ACC112 (cell line): ENCODE measurements at regions not wholly inside any gene's neighbourhood (a gene's known extent, or its start where the extent isn't known, plus 50 kb on each side); places are given as distances from the start of the nearest gene placed in this dataset.
"Not testable (repeated sequence)": the region's sequence is repeated elsewhere in the genome, so short reads cannot be mapped to it uniquely, and the experiment has no call there.

Source experiments
- H2AFZ ChIP-seq: fragments of 200-600 bp; sonication (generic); one replicate; pipeline ENCODE4 v1.6.0; 2017; ENCODE audit warnings: antibody characterized with exemption, low read length; ENCODE audit not compliant: unreplicated experiment
- H3K27ac ChIP-seq: fragments of 200-600 bp; sonication (generic); 2 replicates; pipeline ENCODE4 v1.5.1; 2014; ENCODE audit warnings: low read depth, mild to moderate bottlenecking, antibody characterized with exemption, low read length, moderate library complexity
- H3K27me3 ChIP-seq: fragments of 200-600 bp; sonication (generic); 2 replicates; pipeline ENCODE4 v1.6.1; 2014; ENCODE audit warnings: mild to moderate bottlenecking, antibody characterized with exemption, low read length, moderate library complexity, mixed read lengths; ENCODE audit not compliant: insufficient read depth
- H3K36me3 ChIP-seq: fragments of 200-600 bp; sonication (generic); 2 replicates; pipeline ENCODE4 v1.6.1; 2016; ENCODE audit warnings: mild to moderate bottlenecking, antibody characterized with exemption, low read length, moderate library complexity, mixed read lengths; ENCODE audit not compliant: insufficient read depth
- H3K4me1 ChIP-seq: fragments of 200-600 bp; sonication (generic); one replicate; pipeline ENCODE4 v1.6.1; 2016; ENCODE audit warnings: low read length, mixed read lengths; ENCODE audit not compliant: insufficient read depth, unreplicated experiment, control insufficient read depth
- H3K4me3 ChIP-seq: fragments of 200-600 bp; sonication (generic); 2 replicates; pipeline ENCODE4 v1.5.1; 2014; ENCODE audit warnings: mild to moderate bottlenecking, low read depth, low read length
- H3K79me2 ChIP-seq: fragments of 200-600 bp; sonication (generic); one replicate; pipeline ENCODE4 v1.6.0; 2016; ENCODE audit warnings: low read length; ENCODE audit not compliant: control insufficient read depth, unreplicated experiment, insufficient read depth

GRCh38 chr3:63740116-63740515, 79.0 kb upstream of the C3orf49 start:
- no peaks in the 10 kb centered on the region for H3K36me3 ChIP-seq
- H3K27me3 ChIP-seq: peaks cover 9% of the 10 kb centered on the region; the same call in 1 of the 2 replicates
- H3K4me1 ChIP-seq: no peaks in the 10 kb centered on the region
- H3K4me3 ChIP-seq: no peak overlapping the region
- H3K79me2 ChIP-seq: no peaks in the 10 kb centered on the region
- H2AFZ ChIP-seq: no peak overlapping the region
- no peak overlapping the region for H3K27ac ChIP-seq

GRCh38 chr3:63744693-63745092, 74.4 kb upstream of the C3orf49 start:
- not testable (repeated sequence) for H3K36me3 ChIP-seq, H3K4me3 ChIP-seq, H3K4me1 ChIP-seq, H2AFZ ChIP-seq, H3K79me2 ChIP-seq, H3K27ac ChIP-seq
- H3K27me3 ChIP-seq: peaks cover 22% of the 10 kb centered on the region; the same call in 1 of the 2 replicates

- H3K27me3 ChIP-seq: peaks cover 22% of the 10 kb centered on the region; the same call in 1 of the 2 replicates
- no peak overlapping the region for H2AFZ ChIP-seq
- no peak overlapping the region for H3K27ac ChIP-seq
- H3K4me1 ChIP-seq: no peaks in the 10 kb centered on the region
- no peaks in the 10 kb centered on the region for H3K79me2 ChIP-seq
- H3K4me3 ChIP-seq: no peak overlapping the region
- H3K36me3 ChIP-seq: no peaks in the 10 kb centered on the region
These were observed 73.3 kb upstream of the C3orf49 start for GRCh38 chr3:63745757-63746156.

- no peaks in the 10 kb centered on the region for H3K36me3 ChIP-seq
- H3K79me2 ChIP-seq: no peaks in the 10 kb centered on the region
- H3K4me1 ChIP-seq: no peaks in the 10 kb centered on the region
- H2AFZ ChIP-seq: no peak overlapping the region
- peaks cover 21% of the 10 kb centered on the region; the same call in 1 of the 2 replicates for H3K27me3 ChIP-seq
- H3K27ac ChIP-seq: no peak overlapping the region
- H3K4me3 ChIP-seq: no peak overlapping the region
These were observed 72.9 kb upstream of the C3orf49 start for GRCh38 chr3:63746211-63746610.

GRCh38 chr3:63751459-63751858, 67.6 kb upstream of the C3orf49 start:
- Histone ChIP-seq H3K36me3 (no peaks in the 10 kb centered on the region), H3K79me2 (no peaks in the 10 kb centered on the region), H3K27me3 (peaks cover 31% of the 10 kb centered on the region), H3K4me1 (no peaks in the 10 kb centered on the region), H3K27ac (no peak overlapping the region), H2AFZ (no peak overlapping the region), H3K4me3 (no peak overlapping the region)

- Histone ChIP-seq H3K79me2 (no peaks in the 10 kb centered on the region), H3K4me1 (no peaks in the 10 kb centered on the region), H3K27me3 (peaks cover 26% of the 10 kb centered on the region), H3K4me3 (no peak overlapping the region), H2AFZ (no peak overlapping the region), H3K27ac (no peak overlapping the region), H3K36me3 (no peaks in the 10 kb centered on the region)
These were observed 65.5 kb upstream of the C3orf49 start for GRCh38 chr3:63753567-63753966.

- peaks cover 28% of the 10 kb centered on the region for H3K27me3 ChIP-seq
- no peaks in the 10 kb centered on the region for H3K36me3 ChIP-seq
- H3K27ac ChIP-seq: no peak overlapping the region
- no peaks in the 10 kb centered on the region for H3K4me1 ChIP-seq
- no peak overlapping the region for H3K4me3 ChIP-seq
- no peaks in the 10 kb centered on the region for H3K79me2 ChIP-seq
- H2AFZ ChIP-seq: no peak overlapping the region
These were observed 65.1 kb upstream of the C3orf49 start for GRCh38 chr3:63753995-63754394.

- Histone ChIP-seq H3K36me3 (no peaks in the 10 kb centered on the region), H3K27me3 (peaks cover 4% of the 10 kb centered on the region; the same call in 1 of the 2 replicates), H3K27ac (peak overlapping the region; percentile 72), H3K4me1 (peaks cover 21% of the 10 kb centered on the region), H2AFZ (peak overlapping the region; percentile 76), H3K79me2 (no peaks in the 10 kb centered on the region), H3K4me3 (peak overlapping the region; percentile 72)
These were observed 56.9 kb upstream of the C3orf49 start for GRCh38 chr3:63762180-63762579.

- Histone ChIP-seq H3K36me3 (no peaks in the 10 kb centered on the region), H3K27me3 (peaks cover 11% of the 10 kb centered on the region; the same call in 1 of the 2 replicates), H3K27ac (peak overlapping the region; percentile 72), H3K4me1 (peaks cover 21% of the 10 kb centered on the region), H3K79me2 (no peaks in the 10 kb centered on the region), H2AFZ (peak overlapping the region; percentile 76), H3K4me3 (peak overlapping the region; percentile 72)
These were observed 56.1 kb upstream of the C3orf49 start for GRCh38 chr3:63762934-63763550.

- no peaks in the 10 kb centered on the region for H3K36me3 ChIP-seq
- H3K4me3 ChIP-seq: no peak overlapping the region
- peaks cover 18% of the 10 kb centered on the region; the same call in 1 of the 2 replicates for H3K27me3 ChIP-seq
- H2AFZ ChIP-seq: no peak overlapping the region
- H3K4me1 ChIP-seq: peaks cover 21% of the 10 kb centered on the region
- no peaks in the 10 kb centered on the region for H3K79me2 ChIP-seq
- H3K27ac ChIP-seq: no peak overlapping the region
These were observed 54.6 kb upstream of the C3orf49 start for GRCh38 chr3:63764511-63764910.

- no peak overlapping the region for H2AFZ ChIP-seq
- H3K27me3 ChIP-seq: peaks cover 18% of the 10 kb centered on the region; the same call in 1 of the 2 replicates
- no peak overlapping the region for H3K27ac ChIP-seq
- no peaks in the 10 kb centered on the region for H3K36me3 ChIP-seq
- H3K79me2 ChIP-seq: no peaks in the 10 kb centered on the region
- H3K4me3 ChIP-seq: no peak overlapping the region
- peaks cover 21% of the 10 kb centered on the region for H3K4me1 ChIP-seq
These were observed 52.8 kb upstream of the C3orf49 start for GRCh38 chr3:63766261-63766660.
